Forelimb muscle (tissue), 1 donor: ENCODE measurements at regions not wholly inside any gene's neighbourhood (a gene's known extent, or its start where the extent isn't known, plus 50 kb on each side); places are given as distances from the start of the nearest gene placed in this dataset.
"Not testable (repeated sequence)": the region's sequence is repeated elsewhere in the genome, so short reads cannot be mapped to it uniquely, and the experiment has no call there.

ENCODE experiments used
- DNase-seq: peaks from one replicate; pipeline ENCODE4 v3.0.0-alpha.2; 2013; ENCODE audit warnings: low read depth

GRCh38 chr22:22372086-22372485, 127.5 kb downstream of the VPREB1 start:
- DNase-seq: no peak

- DNase-seq: no peak
Measured at GRCh38 chr22:22374163-22374562, 129.6 kb downstream of the VPREB1 start.

DNA sequence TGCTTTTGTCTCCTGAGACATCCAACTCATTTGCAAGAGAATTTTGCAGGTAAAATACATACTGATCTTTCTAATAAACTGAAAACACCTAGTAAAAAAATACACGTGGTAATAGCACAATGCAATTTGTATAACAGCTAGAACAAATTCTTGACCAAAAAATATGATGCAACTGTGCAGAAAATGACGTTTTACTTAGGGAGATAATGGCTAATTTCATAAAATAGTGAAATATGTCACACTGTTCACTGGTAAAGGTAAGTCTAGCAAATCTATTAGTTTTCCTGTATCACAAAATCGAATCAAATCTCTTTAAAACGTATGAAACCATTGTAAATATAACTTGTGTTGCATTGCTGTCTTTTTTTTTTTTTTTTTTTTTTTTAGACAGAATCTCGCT, 130.0 kb downstream of the VPREB1 start:
- no peak for DNase-seq

- no peak for DNase-seq
Measured at GRCh38 chr22:22375576-22376351, 131.2 kb downstream of the VPREB1 start.

- DNase-seq: no peak
Measured at GRCh38 chr22:22376352-22376706, 131.7 kb downstream of the VPREB1 start.

GRCh38 chr22:22376884-22377283, 131.7 kb downstream of the ZNF280B start:
- DNase-seq: not testable (repeated sequence)

DNA sequence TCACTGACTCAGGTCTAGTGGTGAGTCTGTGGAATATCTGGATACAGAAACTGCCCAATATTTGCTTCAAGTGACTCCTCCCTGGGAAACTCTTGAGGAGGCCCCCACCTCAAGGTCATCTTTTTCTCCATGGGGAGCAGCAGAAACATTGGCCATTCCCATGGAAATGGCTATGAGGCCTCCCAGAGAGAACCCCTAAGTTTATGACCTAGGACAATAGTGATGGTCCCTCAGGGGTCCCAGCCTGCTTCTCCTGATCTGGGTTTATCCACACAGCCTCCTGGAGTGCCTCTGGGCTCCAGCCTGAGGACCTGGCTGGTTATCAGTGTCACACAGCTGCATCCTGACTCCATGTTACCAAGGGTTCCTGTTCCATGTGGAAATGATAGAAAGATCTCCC, 131.2 kb downstream of the ZNF280B start:
- DNase-seq: no peak

DNA sequence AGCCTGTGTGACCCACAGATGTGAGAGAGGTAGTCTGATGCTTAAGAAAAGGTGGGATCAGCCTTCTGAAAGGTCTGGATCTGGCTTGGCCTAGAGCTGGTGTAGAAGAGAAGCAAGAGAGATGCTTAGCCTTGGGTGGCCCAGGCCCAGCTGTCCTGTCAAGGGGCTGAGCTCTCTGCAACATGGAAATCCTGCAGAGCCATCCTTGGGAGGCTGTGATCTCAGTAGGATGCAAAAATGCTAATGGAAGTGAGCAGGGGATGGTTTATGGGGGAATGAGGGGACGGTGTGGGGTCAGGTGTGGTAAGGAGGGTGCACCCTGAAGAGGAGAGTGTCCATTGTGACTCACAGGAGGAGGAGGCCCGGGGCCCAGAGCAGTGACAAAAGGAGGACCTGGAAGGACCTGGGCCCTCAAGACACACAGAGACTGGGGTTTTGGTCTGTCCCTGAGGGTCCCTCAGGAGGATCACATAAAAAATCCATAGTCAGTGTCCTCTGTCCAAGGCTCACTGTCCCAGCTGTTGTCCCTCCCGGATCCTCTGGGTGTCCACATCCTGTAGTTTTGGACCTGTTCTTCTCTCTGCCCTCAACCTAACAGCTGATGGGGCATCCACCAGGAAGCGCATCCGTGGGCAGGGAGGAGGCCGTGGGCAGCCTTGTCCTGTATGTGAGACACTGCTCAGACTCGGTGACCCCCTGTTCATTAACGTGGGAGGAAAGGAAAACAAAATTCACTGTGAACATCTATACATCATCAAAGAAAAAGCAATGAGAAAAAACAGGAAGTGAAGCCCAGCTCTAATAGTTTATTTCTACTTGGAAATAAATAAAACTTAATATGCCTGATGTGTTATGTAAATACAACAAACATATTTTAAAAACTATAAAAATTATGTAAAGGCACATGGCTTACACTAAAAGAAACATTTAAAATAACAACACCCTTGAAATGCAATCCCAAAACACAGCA, 129.8 kb downstream of the ZNF280B start:
- DNase-seq: no peak

GRCh38 chr22:22380098-22381030, 128.2 kb downstream of the ZNF280B start:
- no peak for DNase-seq

- DNase-seq: not testable (repeated sequence)
Measured at GRCh38 chr22:22381292-22381691, 127.2 kb downstream of the ZNF280B start.

DNA sequence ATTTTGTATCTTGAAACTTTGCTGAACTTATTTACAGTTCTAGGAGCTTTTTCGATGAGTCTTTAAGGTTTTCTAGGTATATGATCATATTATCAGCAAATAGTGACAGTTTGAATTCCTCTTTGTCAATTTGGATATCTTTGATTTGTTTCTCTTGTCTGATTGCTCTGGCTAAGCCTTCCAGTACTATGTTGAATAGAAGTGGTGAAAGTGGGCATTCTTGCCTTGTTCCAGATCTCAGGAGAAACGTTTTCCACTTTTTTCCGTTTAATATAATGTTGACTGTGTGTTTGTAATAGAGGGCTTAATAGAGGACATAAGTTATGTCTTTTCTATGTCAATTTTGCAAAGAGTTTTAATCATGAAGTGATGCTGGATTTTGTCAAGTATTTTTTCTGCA, 124.3 kb downstream of the ZNF280B start:
- no peak for DNase-seq

DNA sequence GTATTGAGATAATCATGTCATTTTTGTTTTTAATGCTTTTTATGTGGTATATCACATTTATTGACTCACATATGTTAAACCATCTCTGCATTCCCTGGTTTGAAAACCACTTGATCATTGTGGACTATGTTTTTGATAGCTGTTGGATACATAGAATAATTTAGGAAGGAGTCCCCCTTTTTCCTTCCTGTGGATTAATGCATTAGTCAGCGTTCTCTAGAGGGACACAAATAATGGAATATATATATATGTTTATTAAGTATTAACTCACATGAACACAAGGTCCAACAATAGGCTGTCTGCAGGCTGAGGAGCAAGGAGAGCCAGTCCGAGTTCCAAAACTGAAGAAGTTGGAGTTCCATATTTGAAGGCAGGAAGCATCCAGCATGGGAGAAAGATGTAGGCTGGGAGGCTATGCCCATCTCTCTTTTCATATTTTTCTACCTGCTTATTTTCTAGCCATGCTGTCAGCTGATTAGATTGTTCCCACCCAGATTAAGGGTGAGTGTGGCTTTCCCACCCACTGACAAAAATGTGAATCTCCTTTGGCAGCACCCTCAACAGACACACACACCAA, 123.8 kb downstream of the ZNF280B start:
- no peak for DNase-seq

- DNase-seq: no peak
Measured at GRCh38 chr22:22386602-22387385, 121.7 kb downstream of the ZNF280B start.

GRCh38 chr22:22387386-22387736, 121.2 kb downstream of the ZNF280B start:
- no peak for DNase-seq

DNA sequence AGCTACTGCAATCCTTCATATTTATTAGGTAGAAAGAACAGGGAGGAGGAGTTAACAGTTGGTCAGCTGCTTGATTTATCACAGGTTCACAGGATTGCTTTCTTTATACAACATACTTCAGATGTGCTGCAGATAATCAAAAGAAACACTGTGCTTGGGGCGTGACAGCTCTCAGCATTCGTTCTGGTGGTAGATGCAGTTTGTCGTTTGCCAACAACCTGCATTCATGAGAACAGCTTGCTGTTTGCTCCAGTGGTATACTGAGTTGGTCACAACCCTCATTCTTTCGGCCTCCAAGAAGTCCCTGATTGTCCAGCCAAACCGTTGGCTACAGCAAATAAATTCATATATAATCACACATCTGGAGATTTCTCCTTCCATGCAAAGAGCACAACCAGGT, 120.5 kb downstream of the ZNF280B start:
- DNase-seq: no peak

DNA sequence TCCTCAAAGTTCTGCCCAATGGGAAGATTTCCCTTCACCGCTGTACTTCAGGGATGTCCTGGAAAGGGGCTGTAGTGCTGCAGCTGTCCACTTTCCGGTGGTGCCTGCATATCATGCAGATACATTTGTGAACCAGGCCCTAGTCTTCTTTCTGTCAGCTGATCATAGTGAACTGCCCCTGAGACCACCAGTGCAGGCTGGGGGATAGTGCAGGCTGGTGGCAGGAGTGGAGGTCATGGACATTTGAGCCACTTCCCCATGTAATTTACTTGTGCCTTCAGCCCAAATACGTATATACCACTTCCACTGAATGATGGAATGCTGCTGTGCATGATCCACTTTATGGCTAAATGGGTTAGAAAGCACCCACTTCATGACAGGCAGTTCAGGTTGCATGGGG, 120.0 kb downstream of the ZNF280B start:
- no peak for DNase-seq

DNA sequence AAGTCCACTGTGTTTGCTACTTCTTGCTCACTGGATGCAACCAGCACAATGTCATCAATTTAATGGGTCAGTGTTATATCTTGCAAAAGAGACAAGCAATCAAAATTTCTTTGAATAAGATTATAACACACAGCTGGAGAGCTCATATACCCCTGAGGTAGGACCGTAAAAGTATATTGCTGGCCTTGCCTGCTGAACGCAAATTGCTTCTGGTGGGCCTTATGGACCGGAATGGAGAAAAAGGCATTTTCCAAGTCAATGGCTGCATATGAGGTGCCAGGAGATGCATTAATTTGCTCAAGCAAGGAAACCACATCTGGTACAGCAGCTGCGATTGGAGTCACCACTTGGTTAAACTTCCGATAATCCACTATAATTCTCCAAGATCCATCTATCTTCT, 119.1 kb downstream of the ZNF280B start:
- no peak for DNase-seq

DNA sequence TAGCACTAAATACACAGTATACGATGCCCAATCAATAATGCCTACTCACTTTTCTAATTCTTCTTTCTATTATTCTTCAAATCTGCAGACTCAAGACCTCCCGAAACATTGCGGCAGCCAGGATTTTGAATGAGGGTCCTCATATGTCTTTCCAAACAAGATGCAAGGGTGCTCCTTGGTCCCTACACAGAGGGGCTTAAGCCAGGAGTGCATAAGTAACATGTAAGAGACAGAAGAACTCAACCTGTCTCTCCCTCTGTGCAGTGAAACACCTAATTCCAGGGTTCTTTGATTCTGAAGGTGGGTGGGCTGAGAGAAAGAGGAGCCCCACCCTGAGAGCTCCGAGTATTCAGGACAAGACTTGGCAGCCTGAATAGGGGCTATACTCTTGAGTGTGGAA, 117.6 kb downstream of the ZNF280B start:
- DNase-seq: no peak

GRCh38 chr22:22391543-22391942, 117.0 kb downstream of the ZNF280B start:
- DNase-seq: no peak

DNA sequence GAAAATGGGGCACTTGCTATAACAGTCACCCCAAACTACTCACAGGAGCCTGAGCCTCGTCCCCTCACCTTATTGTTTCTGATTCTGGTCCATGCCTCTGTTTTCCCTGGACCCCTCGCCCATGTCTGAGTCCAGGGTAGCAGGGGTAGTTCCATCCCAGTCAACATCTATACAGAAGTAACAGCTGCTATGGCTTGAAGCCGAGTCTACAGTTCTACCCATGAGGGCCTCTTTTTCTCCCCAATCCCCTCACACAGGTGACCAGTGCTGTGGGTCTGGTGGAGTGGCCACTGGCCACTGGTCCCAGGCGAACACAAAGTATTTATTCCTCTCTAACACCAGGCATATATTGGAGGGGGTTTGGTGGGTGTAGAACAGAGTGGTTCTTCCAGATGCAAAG, 116.4 kb downstream of the ZNF280B start:
- DNase-seq: no peak

GRCh38 chr22:22394591-22394990, 114.0 kb downstream of the ZNF280B start:
- no peak for DNase-seq
